Ishikawa (cell line): ENCODE measurements at regions not wholly inside any gene's neighbourhood (a gene's known extent, or its start where the extent isn't known, plus 50 kb on each side); places are given as distances from the start of the nearest gene placed in this dataset.

Experiments used
- CREB1 ChIP-seq: IDR thresholded peaks from 2 replicates; pipeline ENCODE4 v1.6.1; 2012; ENCODE audit warnings: low read depth
- EP300 ChIP-seq: IDR thresholded peaks from 2 replicates; pipeline ENCODE4 v1.6.1; 2012; ENCODE audit warnings: borderline replicate concordance
- TAF1 ChIP-seq: IDR thresholded peaks from 2 replicates; pipeline ENCODE4 v1.6.1; 2012; ENCODE audit warnings: low read depth, mild to moderate bottlenecking

GRCh38 chr13:93007928-93008327 lies 218.7 kb upstream of the GPC6 start:
- TF ChIP-seq TAF1 (no peak), EP300 (no peak), CREB1 (no peak)
